ENCODE measurements at regions not wholly inside any gene's neighbourhood (a gene's known extent, or its start where the extent isn't known, plus 50 kb on each side); places are given as distances from the start of the nearest gene placed in this dataset.
"Not testable (repeated sequence)": the region's sequence is repeated elsewhere in the genome, so short reads cannot be mapped to it uniquely, and the experiment has no call there.

DNA sequence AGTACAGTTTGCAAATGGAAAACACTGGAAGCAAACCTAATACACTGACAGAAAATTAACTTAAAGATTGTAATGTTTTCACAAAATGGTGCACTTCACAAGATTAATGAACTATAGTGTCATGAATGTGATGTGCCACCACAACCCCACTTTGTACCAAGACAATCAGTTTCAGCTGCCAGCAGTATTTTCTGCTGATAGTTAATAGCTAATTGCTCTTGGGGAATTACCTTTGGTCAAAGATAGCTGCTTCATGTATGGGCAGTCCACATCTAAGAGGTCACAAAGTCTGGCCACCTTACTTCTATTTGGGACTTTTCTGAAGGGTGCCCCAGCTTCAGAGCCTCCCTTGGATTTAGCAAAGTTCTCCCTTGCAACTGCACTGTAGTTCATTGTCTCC, 254.0 kb downstream of the CALCRL start:
- DNase-seq (no peak), ATAC-seq (no peak)
- intact Hi-C loops (cut with DNase I) = no loop called here
- Histone ChIP-seq H3K36me3 (ENCODE audit: insufficient read depth in 1 of 2, low read depth in 1 of 2) (no peaks in the 10 kb centered on the region), H3K9me3 (no peaks in the 10 kb centered on the region), H3K4me3 (no peak overlapping the region), H3K4me1 (no peaks in the 10 kb centered on the region), H3K27me3 (ENCODE audit: insufficient read depth in 3 of 3, low read length in 2 of 3) (no peaks in the 10 kb centered on the region), H3K27ac (no peak overlapping the region)
- TF ChIP-seq CTCF (IDR thresholded peaks at IDR 0.05) = no peak

DNA sequence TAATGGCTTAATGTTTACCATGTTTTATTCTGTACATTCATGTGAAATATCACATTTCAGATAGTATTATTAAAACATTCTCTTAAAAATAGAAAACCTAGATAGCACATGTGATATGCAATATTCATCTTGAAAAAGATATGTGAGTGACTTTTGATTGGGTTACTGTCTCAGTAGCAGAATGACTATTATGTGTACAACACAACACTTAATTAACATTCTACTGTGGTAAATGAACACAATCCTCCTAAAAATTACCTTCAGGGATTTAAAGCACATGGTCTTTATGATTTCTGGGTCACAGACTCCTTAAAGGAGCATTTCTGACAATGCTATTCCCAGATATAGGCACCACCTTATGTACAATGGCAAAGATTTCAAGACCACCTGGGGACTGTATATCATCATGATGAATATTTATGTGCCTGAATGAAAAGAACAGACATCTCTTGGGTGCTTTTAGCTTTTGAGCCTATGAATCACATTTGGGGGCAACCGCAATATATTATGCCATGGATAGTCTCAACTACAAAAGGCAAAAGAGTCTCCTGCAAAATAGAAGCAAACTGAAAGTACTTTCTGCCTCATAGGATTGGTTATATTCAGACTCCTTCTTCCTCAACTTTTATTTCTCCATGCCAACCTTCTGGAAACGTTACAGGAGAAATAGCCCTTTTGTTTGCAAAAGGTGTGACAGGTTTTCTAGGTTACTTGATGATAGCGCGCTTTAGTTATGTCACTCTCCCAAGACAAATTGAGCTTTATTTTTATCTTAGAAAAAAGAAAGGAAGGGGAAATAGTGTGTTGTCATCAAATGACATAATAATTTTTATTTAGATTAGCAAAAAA, 259.0 kb downstream of the CALCRL start:
- 64 to 69% (median 66%) methylated on average over 4 of the region's 4 CpGs for WGBS, 3 donors
- intact Hi-C loops (cut with DNase I) = no loop called here
- no peak for DNase-seq
- Histone ChIP-seq H3K4me3 (no peak overlapping the region), H3K36me3 (ENCODE audit: insufficient read depth in 1 of 2, low read depth in 1 of 2) (no peaks in the 10 kb centered on the region), H3K27ac (no peak overlapping the region), H3K4me1 (no peaks in the 10 kb centered on the region), H3K9me3 (no peaks in the 10 kb centered on the region), H3K27me3 (ENCODE audit: insufficient read depth in 3 of 3, low read length in 2 of 3) (no peaks in the 10 kb centered on the region)
- no peak for TF ChIP-seq CTCF (IDR thresholded peaks at IDR 0.05)
- no peak for ATAC-seq

DNA sequence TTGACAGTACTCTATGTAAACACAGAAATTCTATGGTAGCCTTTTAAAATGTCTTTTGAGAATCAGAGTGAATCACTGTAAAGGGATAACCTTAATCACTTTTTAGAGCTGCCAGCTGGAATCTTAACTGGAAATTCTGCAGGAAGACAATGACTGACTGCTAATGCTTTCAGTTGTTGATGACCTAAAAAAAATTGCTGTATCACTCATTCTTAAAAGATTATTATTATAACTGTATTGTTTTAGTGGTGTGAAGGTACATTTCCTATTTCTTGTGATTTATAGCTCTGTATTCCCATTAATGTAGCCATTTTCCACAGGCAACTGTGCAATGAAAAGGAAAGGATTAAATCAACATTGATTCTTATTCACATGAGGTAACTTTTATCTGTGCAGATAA, 260.5 kb downstream of the CALCRL start:
- H3K4me3 ChIP-seq = no peak overlapping the region
- no peak overlapping the region for H3K27ac ChIP-seq
- intact Hi-C loops (cut with DNase I) = no loop called here
- H3K4me1 ChIP-seq = no peaks in the 10 kb centered on the region
- no peaks in the 10 kb centered on the region for H3K9me3 ChIP-seq
- H3K27me3 ChIP-seq (ENCODE audit: insufficient read depth in 3 of 3, low read length in 2 of 3) = no peaks in the 10 kb centered on the region
- no peak for TF ChIP-seq CTCF (IDR thresholded peaks at IDR 0.05)
- ATAC-seq = no peak
- H3K36me3 ChIP-seq (ENCODE audit: insufficient read depth in 1 of 2, low read depth in 1 of 2) = no peaks in the 10 kb centered on the region
- no peak for DNase-seq

DNA sequence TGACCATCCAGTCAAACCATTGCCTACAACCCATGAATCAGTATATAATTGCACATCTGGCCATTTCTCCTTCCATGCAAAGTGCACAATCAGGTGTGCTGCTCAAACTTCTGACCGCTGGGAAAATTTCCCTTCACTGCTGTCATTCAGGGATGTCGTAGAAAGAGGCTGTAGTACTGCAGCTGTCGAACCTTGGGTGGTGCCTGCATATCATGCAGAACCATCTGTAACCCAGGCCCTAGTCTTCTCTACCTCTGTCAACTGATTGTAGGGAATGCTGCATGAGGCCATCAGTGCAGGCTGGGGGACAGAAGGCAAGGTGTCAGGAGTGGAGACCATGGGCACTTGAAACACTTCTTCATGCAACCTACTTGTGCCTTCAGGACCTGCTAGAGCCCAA, 267.5 kb downstream of the CALCRL start:
- Histone ChIP-seq H3K36me3 (ENCODE audit: insufficient read depth in 1 of 2, low read depth in 1 of 2) (no peaks in the 10 kb centered on the region), H3K9me3 (no peaks in the 10 kb centered on the region), H3K4me1 (no peaks in the 10 kb centered on the region), H3K4me3 (no peak overlapping the region), H3K27ac (no peak overlapping the region), H3K27me3 (ENCODE audit: insufficient read depth in 3 of 3, low read length in 2 of 3) (no peaks in the 10 kb centered on the region)
- no peak for DNase-seq
- ATAC-seq = no peak
- no peak for TF ChIP-seq CTCF (IDR thresholded peaks at IDR 0.05)
- intact Hi-C loops (cut with DNase I) = no loop called here
- 87 to 92% (median 91%) methylated on average over 3 of the region's 3 CpGs for WGBS, 3 donors

GRCh38 chr2:187178876-187179275, 269.2 kb downstream of the CALCRL start:
- H3K9me3 ChIP-seq; H3K27ac ChIP-seq; H3K36me3 ChIP-seq (ENCODE audit: insufficient read depth in 1 of 2, low read depth in 1 of 2); DNase-seq; intact Hi-C loops (cut with DNase I); H3K4me3 ChIP-seq; H3K4me1 ChIP-seq; H3K27me3 ChIP-seq (ENCODE audit: insufficient read depth in 3 of 3, low read length in 2 of 3); ATAC-seq: not testable (repeated sequence)
- 75 to 82% (median 82%) methylated on average over 3 of the region's 3 CpGs for WGBS, 3 donors

Data from psoas muscle (tissue), 7 donors.